Peyer's patch (tissue), 4 donors: ENCODE measurements at regions not wholly inside any gene's neighbourhood (a gene's known extent, or its start where the extent isn't known, plus 50 kb on each side); places are given as distances from the start of the nearest gene placed in this dataset.

Source experiments
- CTCF ChIP-seq, 6 experiments: fragments of 450-650 bp in 4 of 6; fragments of 200-600 bp in 2 of 6; sonication (generic) in 1 of 6; IDR thresholded peaks; one replicate each; pipeline ENCODE4 v1.5.1; 2017 to 2019; ENCODE audit warnings: antibody characterized with exemption in 6 of 6, mild to moderate bottlenecking in 3 of 6, moderate library complexity in 1 of 6
- POLR2A ChIP-seq, 2 donors: fragments of 450-650 bp; IDR thresholded peaks; one replicate each; pipeline ENCODE4 v1.5.1; 2017; ENCODE audit warnings: antibody characterized with exemption in 2 of 2, mild to moderate bottlenecking in 2 of 2, moderate library complexity in 2 of 2

- TF ChIP-seq POLR2A (IDR thresholded peaks at IDR 0.05), result no peak
- no peak for TF ChIP-seq CTCF (IDR thresholded peaks at IDR 0.05)
Measured at GRCh38 chr10:129170812-129171211, 296.2 kb upstream of the MGMT start.
